Neural crest cell (in vitro differentiated cells): ENCODE measurements at regions not wholly inside any gene's neighbourhood (a gene's known extent, or its start where the extent isn't known, plus 50 kb on each side); places are given as distances from the start of the nearest gene placed in this dataset.

ENCODE experiments used
- DNase-seq: peaks from one replicate; pipeline ENCODE4 v3.0.0; 2021; ENCODE audit warnings: low read depth, mixed read lengths, low spot score
- H3K27ac Mint-ChIP-seq: one replicate; pipeline ENCODE4 v1.8.0; 2021; ENCODE audit warnings: mild to moderate bottlenecking, mixed read lengths; ENCODE audit not compliant: unreplicated experiment
- H3K27me3 Mint-ChIP-seq: 2 replicates; pipeline ENCODE4 v1.8.0; 2021; ENCODE audit warnings: low read depth, mild to moderate bottlenecking, mixed read lengths
- H3K36me3 Mint-ChIP-seq: 2 replicates; pipeline ENCODE4 v1.8.0; 2021; ENCODE audit warnings: low read depth, mild to moderate bottlenecking, mixed read lengths
- H3K4me1 Mint-ChIP-seq: 2 replicates; pipeline ENCODE4 v1.8.0; 2021; ENCODE audit warnings: mixed read lengths
- H3K4me3 Mint-ChIP-seq: one replicate; pipeline ENCODE4 v1.8.0; 2021; ENCODE audit warnings: mild to moderate bottlenecking, mixed read lengths
- H3K9me3 Mint-ChIP-seq: 2 replicates; pipeline ENCODE4 v1.8.0; 2021; ENCODE audit warnings: mixed read lengths
- TF ChIP-seq, protein P1 (sequence below): fragments of 200-600 bp; sonication (generic); conservative IDR thresholded peaks from 2 replicates; pipeline ENCODE4 v1.5.0; 2021; ENCODE audit warnings: antibody characterized with exemption, mild to moderate bottlenecking

DNA sequence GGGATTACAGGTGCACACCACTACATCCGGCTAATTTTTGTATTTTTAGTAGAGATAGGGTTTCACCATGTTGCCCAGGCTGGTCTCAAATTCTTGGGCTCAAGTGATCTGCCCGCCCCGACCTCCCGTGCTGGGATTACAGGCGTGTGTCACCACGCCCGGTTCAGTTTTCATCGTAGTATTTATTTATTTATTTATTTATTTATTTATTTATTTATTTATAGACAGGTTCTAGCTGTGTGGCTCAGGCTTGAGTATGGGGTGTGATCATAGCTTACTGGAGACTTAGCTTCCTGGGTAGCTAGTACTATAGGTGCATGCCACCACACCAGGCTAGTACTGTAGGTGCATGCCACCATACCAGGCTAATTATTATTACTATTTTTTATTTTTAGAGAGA is 64.1 kb upstream of the STOX2 start:
- Mint-ChIP-seq H3K27me3 (no peaks in the 10 kb centered on the region), H3K4me1 (peaks cover 9% of the 10 kb centered on the region), H3K4me3 (no peak overlapping the region), H3K36me3 (no peaks in the 10 kb centered on the region), H3K9me3 (no peaks in the 10 kb centered on the region), H3K27ac (no peak overlapping the region)
- DNase-seq: no peak
- TF ChIP-seq, protein P1, sequence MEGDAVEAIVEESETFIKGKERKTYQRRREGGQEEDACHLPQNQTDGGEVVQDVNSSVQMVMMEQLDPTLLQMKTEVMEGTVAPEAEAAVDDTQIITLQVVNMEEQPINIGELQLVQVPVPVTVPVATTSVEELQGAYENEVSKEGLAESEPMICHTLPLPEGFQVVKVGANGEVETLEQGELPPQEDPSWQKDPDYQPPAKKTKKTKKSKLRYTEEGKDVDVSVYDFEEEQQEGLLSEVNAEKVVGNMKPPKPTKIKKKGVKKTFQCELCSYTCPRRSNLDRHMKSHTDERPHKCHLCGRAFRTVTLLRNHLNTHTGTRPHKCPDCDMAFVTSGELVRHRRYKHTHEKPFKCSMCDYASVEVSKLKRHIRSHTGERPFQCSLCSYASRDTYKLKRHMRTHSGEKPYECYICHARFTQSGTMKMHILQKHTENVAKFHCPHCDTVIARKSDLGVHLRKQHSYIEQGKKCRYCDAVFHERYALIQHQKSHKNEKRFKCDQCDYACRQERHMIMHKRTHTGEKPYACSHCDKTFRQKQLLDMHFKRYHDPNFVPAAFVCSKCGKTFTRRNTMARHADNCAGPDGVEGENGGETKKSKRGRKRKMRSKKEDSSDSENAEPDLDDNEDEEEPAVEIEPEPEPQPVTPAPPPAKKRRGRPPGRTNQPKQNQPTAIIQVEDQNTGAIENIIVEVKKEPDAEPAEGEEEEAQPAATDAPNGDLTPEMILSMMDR: no peak

DNA sequence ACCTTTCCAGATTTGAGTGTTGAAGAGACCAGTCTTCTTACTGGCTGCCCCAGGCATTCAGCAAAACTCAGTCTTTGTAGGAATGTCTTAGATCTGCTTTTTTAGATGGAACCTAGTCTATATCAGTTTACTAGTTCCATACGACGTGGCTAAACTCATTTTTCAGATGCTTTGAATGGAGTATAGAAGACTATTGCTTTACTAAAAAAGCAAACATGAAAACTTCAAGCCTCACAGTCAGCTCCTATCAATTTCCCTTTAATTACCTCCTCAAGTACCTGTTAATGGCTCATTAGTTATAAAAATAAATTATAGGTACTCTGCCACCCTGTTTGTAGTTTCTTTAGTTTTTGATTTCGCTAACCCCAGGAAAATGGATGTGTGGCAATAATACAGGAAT is 63.0 kb upstream of the STOX2 start:
- H3K27ac Mint-ChIP-seq: no peak overlapping the region

DNA sequence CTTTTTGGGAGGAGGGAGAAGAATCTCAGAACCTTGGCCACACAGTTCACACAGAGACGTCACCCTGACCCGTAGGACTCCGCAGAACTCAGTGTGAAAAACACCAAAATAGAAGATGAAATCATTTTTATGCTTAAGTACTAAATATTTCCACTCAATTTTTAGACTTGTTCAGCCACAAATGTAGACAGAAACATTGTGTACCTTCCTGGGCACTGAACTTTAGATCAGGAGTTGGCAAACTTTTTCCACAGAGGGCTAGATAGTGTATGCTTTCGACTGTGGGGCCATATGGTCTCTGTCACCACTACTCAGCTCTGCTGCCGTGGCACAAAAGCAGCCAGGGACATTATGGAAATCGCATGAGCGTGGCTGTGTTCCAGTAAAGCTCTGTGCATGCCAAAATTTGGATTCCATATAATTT is 61.8 kb upstream of the STOX2 start:
- Mint-ChIP-seq H3K27me3 (peaks cover under 1% of the 10 kb centered on the region), H3K27ac (no peak overlapping the region), H3K4me1 (peaks cover 9% of the 10 kb centered on the region), H3K4me3 (no peak overlapping the region), H3K9me3 (peaks cover 4% of the 10 kb centered on the region), H3K36me3 (no peaks in the 10 kb centered on the region)
- TF ChIP-seq, protein P1: no peak
- DNase-seq: no peak

More for the DNA sequence above, 63.0 kb upstream of the STOX2 start:
- no peak for DNase-seq
- Mint-ChIP-seq H3K9me3 (no peaks in the 10 kb centered on the region), H3K4me1 (peaks cover 9% of the 10 kb centered on the region), H3K27me3 (no peaks in the 10 kb centered on the region), H3K36me3 (no peaks in the 10 kb centered on the region), H3K4me3 (no peak overlapping the region)
- TF ChIP-seq, protein P1: no peak

DNA sequence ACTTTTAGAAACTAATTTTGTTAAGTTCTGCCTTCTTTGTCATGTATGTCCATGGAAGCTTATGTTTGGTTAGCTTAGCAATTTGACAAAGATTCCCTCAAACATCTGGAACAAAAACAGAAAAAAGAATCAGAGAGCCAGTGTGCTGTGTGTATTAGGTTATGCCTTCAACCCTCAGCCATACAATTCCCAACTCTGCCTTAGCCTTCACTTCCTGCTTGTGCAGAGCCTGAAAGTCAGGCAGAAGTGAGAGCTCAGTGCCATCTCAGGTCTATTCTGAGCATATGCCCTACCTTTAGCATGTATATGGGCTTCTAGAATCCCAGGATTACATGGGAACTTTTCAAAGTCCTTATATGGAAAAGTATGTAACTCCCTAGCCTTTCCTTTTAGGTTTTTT is 58.2 kb upstream of the STOX2 start:
- Mint-ChIP-seq H3K9me3 (peaks cover 4% of the 10 kb centered on the region), H3K27ac (no peak overlapping the region), H3K27me3 (peaks cover 16% of the 10 kb centered on the region), H3K36me3 (no peaks in the 10 kb centered on the region), H3K4me3 (no peak overlapping the region), H3K4me1 (no peaks in the 10 kb centered on the region)
- no peak for DNase-seq
- TF ChIP-seq, protein P1: no peak

DNA sequence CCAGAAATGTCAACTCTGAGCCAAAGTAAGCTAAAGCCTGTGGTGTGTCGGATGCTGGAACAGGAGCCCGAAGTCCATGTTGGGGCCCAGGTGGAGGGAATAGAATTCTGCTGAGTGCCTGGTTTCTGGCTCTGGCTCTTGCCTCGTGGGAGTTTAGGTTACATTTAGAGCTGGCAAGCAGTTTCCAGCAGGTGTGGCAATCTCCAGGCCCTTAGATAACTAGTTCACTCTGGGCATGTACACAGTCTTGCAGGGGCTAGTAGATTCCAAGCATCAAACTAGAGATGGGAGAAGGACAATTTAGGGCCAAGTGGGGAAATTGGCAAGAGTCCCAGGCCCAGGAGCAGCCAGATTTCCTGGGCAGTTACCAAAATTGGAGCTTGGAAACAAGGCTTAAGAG is 56.3 kb upstream of the STOX2 start:
- DNase-seq: no peak
- Mint-ChIP-seq H3K27ac (no peak overlapping the region), H3K4me3 (no peak overlapping the region), H3K4me1 (no peaks in the 10 kb centered on the region), H3K36me3 (no peaks in the 10 kb centered on the region), H3K27me3 (peaks cover 22% of the 10 kb centered on the region), H3K9me3 (peaks cover 4% of the 10 kb centered on the region)
- TF ChIP-seq, protein P1: no peak
